ENCODE measurements at regions not wholly inside any gene's neighbourhood (a gene's known extent, or its start where the extent isn't known, plus 50 kb on each side); places are given as distances from the start of the nearest gene placed in this dataset.

DNA sequence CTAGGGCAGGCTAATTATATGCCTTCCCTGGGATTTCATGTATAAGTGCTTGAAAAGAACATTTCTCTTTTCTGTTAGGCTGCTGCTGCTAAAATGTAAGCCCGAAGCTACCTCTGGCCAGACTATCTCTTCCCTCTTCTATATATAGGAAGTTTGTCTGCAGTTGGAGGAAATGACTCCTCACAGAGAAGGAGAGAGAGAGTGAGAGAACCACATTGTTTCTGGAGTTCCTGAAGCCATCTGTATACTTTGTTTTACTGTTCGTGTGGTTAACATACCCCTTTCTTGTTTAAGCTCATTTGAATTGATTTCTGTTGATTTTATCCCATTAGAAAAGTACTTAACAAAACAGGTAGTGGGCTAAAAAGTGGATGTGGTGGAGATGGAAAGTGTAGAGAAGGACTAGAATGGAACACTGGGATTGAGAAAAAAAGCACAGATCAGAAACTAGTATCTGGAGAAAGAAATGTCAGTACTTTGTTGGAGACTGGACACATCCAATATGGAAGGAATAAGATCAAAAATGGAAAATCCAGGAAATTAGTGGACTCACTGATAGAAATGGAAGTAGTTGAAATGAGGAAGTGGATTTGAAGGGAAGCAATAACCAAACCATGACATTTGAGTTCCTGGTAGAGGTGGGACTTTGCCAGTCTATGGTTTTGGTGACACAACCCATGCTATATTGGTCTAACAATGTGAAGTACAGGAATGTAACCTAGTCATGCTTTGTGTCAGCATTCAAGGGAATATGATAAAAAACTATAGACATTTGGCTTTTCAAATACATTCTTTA, 112.6 kb downstream of the TMA16 start:
- TF ChIP-seq, protein P1, sequence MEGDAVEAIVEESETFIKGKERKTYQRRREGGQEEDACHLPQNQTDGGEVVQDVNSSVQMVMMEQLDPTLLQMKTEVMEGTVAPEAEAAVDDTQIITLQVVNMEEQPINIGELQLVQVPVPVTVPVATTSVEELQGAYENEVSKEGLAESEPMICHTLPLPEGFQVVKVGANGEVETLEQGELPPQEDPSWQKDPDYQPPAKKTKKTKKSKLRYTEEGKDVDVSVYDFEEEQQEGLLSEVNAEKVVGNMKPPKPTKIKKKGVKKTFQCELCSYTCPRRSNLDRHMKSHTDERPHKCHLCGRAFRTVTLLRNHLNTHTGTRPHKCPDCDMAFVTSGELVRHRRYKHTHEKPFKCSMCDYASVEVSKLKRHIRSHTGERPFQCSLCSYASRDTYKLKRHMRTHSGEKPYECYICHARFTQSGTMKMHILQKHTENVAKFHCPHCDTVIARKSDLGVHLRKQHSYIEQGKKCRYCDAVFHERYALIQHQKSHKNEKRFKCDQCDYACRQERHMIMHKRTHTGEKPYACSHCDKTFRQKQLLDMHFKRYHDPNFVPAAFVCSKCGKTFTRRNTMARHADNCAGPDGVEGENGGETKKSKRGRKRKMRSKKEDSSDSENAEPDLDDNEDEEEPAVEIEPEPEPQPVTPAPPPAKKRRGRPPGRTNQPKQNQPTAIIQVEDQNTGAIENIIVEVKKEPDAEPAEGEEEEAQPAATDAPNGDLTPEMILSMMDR (IDR thresholded peaks at IDR 0.05; ENCODE audit: control extremely low read depth, extremely low read depth, low read depth, missing control alignments) = no peak
- ChIA-PET POLR2A (no interaction called here), CTCF (interaction anchor here (1.1 to 2.1 kb wide), 3 partner anchors 8 to 15 kb away, joined by 3 to 4 read pairs (median 3); no protein-coding TSS in a partner anchor)
- no peak for DNase-seq (ENCODE audit: extremely low spot score)

DNA sequence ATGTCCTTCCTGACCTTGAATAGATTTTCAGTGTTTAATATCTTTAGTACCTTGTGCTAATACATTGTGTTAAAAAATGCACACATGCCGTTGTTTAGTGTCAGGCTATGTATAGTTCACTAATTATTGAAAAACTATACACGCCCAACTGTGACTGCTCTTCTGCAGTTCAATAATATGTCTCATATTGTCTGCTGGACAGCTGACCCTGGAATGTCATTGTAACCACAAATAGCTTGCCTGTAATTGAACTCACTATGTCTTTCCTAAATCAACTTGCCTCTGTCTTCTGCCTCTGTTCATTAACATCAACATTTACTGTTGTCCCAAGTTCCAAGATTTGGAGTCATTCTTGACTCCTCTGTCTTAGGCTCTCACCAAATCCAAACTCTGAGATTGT, 114.5 kb downstream of the TMA16 start:
- ChIA-PET POLR2A (no interaction called here), CTCF (interaction anchor here (0.6 to 1.4 kb wide), 4 partner anchors 14 to 71 kb away, joined by 3 read pairs; no protein-coding TSS in a partner anchor)
- no peak for DNase-seq (ENCODE audit: extremely low spot score)
- TF ChIP-seq, protein P1 (IDR thresholded peaks at IDR 0.05; ENCODE audit: control extremely low read depth, extremely low read depth, low read depth, missing control alignments) = no peak

DNA sequence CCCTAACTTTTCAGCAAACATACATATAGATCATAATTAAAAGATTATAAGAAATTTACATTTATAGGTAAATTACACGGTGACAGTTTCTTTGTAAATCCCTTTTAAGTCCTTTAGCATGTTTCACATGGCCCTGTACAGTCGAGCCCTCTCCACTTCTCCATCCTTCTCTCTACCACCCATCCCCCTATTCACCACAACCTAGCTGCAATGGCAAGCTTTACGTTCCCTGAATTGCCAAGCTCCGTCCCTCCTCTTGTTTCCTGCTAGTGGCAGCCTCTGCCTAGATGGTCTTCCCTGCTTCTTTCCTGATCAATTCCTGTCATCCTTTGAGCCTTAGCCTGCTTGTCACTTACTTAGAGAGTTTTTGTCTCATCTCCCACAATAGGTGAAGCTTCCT, 116.2 kb downstream of the TMA16 start:
- TF ChIP-seq, protein P1 (IDR thresholded peaks at IDR 0.05; ENCODE audit: control extremely low read depth, extremely low read depth, low read depth, missing control alignments) = no peak
- ChIA-PET POLR2A (no interaction called here), CTCF (interaction anchor here (1.0 to 1.6 kb wide), 11 partner anchors 11 to 68 kb away, joined by 3 to 5 read pairs (median 3); no protein-coding TSS in a partner anchor)
- no peak for DNase-seq (ENCODE audit: extremely low spot score)

DNA sequence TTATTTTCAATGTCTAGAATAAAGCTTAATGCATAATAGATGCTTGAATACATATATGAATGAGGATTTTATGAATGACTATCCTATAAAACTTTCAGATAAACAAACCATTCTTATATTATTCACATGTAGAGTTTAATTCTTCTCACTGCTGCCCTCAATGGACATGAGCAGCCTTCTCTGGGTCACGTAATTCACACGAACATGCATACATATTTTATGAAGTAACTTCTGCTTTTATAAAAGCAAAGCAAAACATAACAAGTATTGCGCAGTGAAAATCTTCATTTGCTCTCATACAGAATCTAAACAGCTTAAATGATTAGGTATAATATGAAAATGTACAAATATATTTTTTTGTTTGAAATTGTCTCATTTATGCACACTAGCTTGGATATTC, 116.7 kb downstream of the TMA16 start:
- DNase-seq (ENCODE audit: extremely low spot score) = no peak
- POLR2A ChIA-PET = no interaction called here
- TF ChIP-seq, protein P1 (IDR thresholded peaks at IDR 0.05; ENCODE audit: control extremely low read depth, extremely low read depth, low read depth, missing control alignments) = no peak
- CTCF ChIA-PET = interaction anchor here (1.0 to 1.6 kb wide), 11 partner anchors 10 to 67 kb away, joined by 3 to 5 read pairs (median 3); no protein-coding TSS in a partner anchor

DNA sequence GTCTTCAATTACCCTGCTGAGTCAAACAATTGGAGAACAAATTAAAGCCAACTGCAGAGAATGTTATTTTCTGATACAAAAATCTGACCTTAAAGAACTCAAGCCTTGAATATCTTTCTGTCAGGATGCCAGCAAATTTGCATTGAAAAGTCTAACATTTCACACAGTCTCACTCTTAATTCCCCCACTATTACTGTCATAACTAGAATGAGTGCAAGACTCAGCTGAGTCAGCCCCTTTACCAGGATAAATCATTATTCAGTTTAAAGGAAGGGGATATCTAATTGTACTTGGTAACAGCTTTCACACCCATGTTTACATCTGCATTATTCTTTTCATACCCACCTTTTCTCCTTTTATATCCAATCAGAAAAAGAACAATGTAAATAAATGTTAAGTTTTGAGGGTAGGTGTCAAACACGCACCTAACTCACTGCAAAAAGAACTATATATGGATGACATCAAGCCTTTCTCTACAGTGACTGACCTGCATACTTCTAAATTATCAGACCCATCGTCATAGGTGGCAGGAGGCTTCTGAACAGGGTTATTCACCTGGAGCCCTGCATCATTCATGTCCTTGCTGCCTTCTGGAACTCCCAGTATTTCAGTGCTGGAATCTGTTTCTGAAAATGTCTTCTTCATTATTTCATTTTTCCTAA, 117.4 kb downstream of the TMA16 start:
- ChIA-PET POLR2A (no interaction called here), CTCF (interaction anchor here (1.1 to 1.6 kb wide), 3 partner anchors 12 to 57 kb away, joined by 3 read pairs; no protein-coding TSS in a partner anchor)
- no peak for DNase-seq (ENCODE audit: extremely low spot score)
- TF ChIP-seq, protein P1 (IDR thresholded peaks at IDR 0.05; ENCODE audit: control extremely low read depth, extremely low read depth, low read depth, missing control alignments) = no peak

DNA sequence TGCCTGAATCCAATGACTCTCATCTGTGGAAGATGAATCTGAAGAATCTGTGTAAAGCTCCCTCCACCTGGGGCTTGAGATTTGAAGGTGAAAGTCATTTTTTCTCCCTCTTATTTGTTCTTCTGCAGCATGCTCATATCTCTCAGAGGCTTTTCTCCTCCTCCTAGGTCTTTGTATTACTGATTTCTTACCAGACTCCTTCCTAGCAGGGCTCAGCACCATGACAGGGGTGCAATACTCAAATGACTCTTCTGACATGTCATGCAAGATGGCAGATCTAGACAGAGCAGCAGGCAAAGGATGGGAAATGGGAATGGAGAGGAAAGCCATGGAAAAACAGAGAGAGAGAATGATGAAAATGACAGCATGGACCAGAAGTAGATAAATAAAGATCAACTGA, 118.3 kb downstream of the TMA16 start:
- POLR2A ChIA-PET = no interaction called here
- no peak for DNase-seq (ENCODE audit: extremely low spot score)
- CTCF ChIA-PET = interaction anchor here (0.7 kb wide), 1 partner anchor 62 kb away, joined by 3 read pairs; no protein-coding TSS in a partner anchor
- TF ChIP-seq, protein P1 (IDR thresholded peaks at IDR 0.05; ENCODE audit: control extremely low read depth, extremely low read depth, low read depth, missing control alignments) = no peak

Data from GM10248 (cell line).